NCI-H524 (cell line): ENCODE measurements at regions not wholly inside any gene's neighbourhood (a gene's known extent, or its start where the extent isn't known, plus 50 kb on each side); places are given as distances from the start of the nearest gene placed in this dataset.
A peak's percentile ranks its signal among the peaks of the same experiment; 100 is the strongest.

Experiments used
- DNase-seq, 2 experiments: peaks; one replicate each; lab custom pipeline; 2025; lab: John Stamatoyannopoulos, UW

DNA sequence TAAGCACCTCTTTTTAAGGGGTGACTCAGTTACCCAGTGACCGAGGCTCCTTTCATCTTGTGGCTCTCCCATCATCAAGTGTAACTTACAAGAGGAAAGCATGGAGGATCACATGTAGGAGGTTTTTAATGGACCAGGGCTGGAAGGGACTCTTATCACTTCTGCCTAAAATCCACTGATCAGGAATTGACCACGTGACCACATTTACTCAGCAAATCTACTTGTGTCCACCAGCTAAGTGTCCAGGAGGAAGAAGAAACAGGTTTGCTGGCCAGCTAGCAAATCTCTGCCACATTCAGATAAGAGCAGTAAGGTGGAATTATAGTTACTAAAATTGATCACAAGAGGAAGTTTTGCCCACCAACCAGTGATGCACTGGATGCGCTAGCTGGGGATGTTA, 486.0 kb downstream of the ENC1 start:
- no peak for DNase-seq

DNA sequence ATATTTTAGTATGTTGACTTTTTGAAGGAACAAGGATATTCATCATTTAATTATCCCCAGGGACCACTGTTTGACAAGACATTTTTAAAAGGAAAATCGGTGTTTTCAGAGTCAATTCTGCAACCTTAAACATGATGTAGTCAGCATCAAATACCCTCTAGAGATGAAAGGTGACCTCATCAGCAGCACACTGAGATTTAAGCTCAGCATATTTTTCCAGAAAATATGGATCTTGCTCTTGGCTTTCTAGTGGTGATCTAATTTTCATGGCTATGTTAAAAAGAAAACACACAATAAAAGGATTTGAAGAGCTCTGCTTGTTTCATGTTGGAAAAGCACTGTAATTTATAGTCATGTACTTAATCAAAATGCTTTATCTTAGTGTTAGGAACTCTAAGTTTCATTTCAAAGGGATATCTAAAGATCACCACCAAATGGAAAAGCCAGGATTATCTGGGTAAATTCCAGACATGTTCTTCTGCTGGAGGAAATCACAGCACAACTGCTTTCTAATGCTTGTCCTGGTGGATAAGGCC, 487.2 kb downstream of the ENC1 start:
- DNase-seq, result no peak

GRCh38 chr5:74152625-74153254, 487.8 kb downstream of the ENC1 start:
- no peak for DNase-seq

DNA sequence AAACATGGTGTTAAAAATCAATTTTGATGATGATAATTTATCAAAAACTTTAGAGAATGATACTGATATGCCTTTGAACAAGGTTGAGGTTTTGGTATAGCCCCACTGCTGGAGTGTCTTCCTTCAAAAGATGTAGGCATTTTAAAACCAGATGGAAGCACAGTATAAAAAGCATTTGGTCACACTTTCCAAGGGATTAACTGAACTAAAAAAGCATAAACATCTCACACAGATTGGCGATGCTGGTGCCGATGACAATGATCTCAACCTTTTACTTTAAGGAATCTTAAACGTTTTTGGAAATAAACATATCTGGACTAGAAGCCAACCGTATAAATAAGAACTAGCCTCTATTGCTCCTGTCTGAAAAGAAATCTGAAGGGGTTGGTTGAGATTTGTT, 488.4 kb downstream of the ENC1 start:
- peak in 1 of 2 experiments; percentile 12 for DNase-seq

DNA sequence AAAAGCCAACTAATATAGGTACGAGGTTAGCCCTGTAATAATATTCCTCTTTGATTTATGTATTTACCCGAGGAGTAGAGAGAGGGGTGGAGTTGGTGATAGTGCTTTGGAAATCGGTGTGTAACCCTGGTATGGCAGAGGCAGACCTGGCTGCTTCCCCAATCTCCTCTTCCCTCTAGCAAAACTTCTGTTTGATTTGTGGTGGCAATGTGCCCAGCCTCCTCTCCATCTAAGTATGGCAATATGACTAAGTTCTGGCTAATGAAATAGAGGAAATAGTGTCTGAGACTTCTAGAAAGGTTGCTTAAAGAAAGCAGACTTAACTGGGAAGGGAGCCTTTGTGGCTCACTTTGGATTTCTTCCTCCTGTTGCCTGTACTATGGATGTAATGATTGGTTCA, 491.1 kb downstream of the ENC1 start:
- DNase-seq, result no peak

DNA sequence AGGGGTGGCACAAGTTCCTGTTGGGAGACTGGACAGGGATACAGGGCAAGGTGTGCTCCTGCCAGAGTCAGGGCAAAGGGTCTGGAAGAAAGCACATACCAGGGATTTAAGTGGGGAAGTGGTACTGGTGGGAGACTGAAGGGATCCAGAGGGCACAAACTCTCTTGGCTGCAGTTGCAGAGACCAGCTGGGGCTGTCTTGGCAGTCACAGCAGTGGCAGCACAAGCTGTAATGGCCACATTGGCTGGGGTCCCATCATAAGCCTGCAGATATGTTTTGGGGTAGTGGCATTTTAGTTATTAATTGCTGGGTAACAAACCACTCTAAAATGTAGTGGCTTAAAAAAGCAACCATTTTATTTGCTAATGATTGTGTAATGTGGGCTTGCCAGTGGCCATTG, 492.2 kb downstream of the ENC1 start:
- no peak for DNase-seq

- DNase-seq, result no peak
These were observed 493.7 kb downstream of the ENC1 start for GRCh38 chr5:74146796-74147195.

DNA sequence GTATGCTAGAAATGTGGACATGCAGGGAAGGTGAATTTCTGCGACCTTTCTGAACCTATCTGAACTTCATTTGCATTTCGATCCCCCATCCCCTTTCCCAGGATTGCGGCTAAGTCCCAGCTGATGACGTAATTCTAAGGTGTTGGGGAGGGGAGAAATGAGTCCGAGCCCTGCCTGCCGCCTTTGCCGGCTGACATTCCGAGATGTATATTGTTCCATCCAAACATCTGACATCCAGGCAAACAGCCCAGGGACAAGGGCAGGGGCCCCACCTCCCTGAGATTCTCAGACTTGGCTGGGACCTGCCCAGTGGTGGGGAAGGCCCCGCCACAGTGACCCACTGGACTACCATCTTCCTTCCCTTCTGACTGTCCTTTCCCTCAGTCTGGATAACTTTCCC, 494.6 kb downstream of the ENC1 start:
- no peak for DNase-seq

- no peak for DNase-seq
These were observed 496.7 kb downstream of the ENC1 start for GRCh38 chr5:74143721-74144330.

- no peak for DNase-seq
These were observed 497.4 kb downstream of the ENC1 start for GRCh38 chr5:74143151-74143550.

DNA sequence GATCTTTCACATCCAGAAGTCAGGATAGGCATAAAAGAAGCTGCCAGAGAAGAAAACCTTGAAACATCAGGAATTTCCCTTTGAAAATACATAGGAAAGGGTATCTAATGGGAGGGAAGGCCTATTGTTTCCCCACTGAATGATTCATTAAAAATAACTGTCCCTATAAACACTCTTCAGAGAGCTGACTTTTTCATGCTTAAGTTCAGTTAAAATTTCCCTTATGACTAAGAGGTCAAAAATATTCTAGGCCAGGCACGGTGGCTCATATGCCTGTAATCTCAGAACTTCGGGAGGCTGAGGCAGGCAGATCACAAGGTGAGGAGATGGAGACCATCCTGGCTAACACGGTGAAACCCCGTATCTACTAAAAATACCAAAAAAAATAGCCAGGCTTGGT, 499.5 kb downstream of the ENC1 start:
- no peak for DNase-seq

- DNase-seq, result no peak
These were observed 500.1 kb downstream of the ENC1 start for GRCh38 chr5:74140409-74140808.

GRCh38 chr5:74139589-74139988, 500.9 kb downstream of the ENC1 start:
- DNase-seq, result no peak

DNA sequence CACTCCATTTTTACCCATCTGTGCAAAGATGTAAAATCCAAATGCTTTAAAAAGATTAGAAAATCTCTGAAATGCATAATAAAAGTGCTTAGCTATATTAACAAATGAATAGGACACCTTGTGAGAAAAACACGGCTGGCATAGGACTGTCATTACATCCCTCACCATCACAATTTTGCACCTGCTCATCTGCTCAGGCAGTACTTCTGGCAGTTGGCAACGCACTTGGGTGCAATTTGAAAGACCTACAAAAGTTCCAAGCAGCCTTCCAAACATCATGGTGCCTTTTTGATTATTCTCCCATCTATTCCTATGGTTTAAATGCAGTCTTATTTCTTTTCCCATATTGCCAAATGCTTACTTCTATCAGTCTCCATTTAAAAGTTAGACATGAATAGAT, 501.8 kb downstream of the ENC1 start:
- DNase-seq, result no peak

DNA sequence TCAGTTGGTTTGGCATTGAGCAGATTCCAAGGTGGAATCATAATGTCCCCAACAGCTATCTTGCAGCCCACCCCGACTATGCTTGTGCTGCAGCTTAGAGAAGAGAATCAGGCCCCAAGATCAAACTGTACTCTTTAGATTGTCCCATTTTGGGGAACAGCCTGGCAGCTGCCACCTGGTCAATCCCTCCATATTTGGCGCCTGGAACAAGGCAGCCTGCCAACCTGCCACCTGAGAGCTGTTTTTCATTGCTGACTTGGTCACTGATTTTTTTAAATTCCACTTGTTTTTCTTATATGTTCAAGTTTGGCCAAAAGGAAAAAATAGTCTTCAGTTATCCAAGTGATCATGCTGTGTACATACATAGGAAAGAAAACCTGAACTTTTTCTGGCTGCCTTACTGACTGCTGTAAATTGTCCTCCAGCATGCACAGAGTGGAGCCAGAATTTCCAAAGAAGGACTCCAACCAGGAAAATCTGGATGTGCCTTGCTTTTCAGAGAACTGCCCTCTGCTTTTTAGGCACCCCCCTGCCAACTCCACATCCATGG, 504.2 kb downstream of the ENC1 start:
- peak in 1 of 2 experiments; percentile 30 for DNase-seq

DNA sequence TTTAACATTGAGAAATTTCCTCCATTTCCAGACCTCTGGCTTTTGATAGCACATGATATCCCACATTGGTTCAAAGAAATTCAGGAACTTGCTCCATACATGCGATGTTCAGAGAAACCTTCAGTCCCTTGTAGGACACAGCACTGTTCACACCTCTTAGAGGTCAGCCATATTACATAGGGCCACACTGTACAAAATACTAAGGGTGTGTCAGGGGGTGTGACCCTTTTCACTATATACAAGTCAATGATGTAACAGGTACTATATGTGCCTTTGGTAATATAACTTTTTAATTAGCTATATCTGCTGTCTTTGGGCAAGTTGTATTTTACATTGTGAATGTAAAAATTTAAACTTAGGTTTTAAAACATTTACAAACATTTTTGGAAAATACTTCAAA, 505.5 kb downstream of the ENC1 start:
- DNase-seq, result no peak

- DNase-seq, result no peak
These were observed 506.5 kb downstream of the ARHGEF28 start for GRCh38 chr5:74132485-74132884.

DNA sequence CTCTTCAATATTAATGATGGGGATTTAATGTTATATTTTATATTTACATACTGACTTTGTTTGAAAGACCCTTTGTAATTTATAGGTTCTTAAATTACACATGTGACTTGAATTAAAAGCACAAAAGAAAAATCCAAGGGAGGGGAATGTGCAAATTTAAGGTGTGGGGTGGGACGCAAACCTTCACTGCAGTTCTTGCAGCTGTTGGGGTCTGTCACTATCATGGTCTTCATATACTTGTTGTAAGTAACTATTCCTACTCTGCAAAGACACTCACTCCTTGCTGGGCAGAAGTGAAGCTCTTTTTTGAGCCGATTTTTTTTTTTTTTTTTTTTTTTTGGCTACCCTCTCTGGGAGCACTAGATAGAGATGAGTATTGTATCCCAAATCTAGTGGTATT, 505.3 kb downstream of the ARHGEF28 start:
- DNase-seq, result no peak

GRCh38 chr5:74130155-74130897, 504.3 kb downstream of the ARHGEF28 start:
- DNase-seq, result peak; percentile 9 to 43

DNA sequence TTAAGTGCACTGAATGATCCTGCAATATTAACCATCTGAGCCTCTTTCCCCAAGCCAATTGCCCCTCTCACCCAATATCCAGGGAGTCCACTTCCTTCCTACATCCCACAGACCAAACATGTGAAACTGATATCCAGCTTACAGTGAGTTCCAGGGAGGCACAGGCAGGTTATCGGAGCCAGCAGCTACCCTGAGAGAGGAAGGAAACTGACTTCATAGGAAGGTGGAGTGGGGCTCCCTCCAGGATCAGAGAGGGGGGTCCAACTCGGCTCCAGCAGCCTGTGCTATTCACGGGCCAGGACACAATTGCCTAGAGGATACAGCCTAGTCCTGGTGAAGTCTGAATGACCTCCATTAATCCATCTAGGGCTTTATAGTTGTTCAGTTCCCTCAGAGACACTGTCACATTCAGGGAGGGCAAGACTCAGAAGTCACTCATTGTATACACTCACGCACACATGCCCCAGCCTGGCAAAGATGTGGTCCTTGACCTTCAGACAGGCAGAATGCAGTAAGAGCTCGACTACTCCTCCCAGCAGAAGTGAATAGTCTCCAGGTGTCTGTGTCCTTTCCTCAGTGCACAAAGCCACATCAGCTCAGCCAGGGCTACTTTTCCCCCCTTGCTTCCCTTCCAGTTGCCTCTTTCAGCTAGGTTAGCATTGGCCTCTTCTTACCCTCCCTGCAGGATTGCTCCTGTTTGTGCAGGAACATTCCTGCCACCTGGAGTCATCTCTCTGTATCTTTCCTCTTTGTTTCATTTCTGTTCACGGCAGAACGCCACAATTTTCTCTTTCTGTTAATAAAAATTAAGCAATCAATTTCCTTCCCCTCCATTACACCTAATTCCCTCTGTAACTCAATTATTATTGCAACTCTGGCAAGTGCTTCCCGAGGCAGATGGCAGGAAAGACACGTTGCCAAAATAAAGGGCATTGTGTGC, 501.7 kb downstream of the ARHGEF28 start:
- peak in 1 of 2 experiments; percentile 45 for DNase-seq

GRCh38 chr5:74126294-74126693, 500.3 kb downstream of the ARHGEF28 start:
- DNase-seq, result no peak

- no peak for DNase-seq
These were observed 498.8 kb downstream of the ARHGEF28 start for GRCh38 chr5:74124826-74125225.
